Stimulated activated naive CD8-positive, alpha-beta T cell treated with anti-CD3 and anti-CD28 coated beads, Interleukin-15, Interleukin-2, amounts not matched to agents 100 U/mL and 50 U/mL, for 24 hours (primary cell): ENCODE measurements at regions not wholly inside any gene's neighbourhood (a gene's known extent, or its start where the extent isn't known, plus 50 kb on each side); places are given as distances from the start of the nearest gene placed in this dataset.

Source experiments
- ATAC-seq: fragments of 150-1000 bp; cut with Tn5 transposase; one replicate; pipeline ENCODE4 v1.10.0; 2021
- DNase-seq: peaks from one replicate; pipeline ENCODE4 v3.0.0; 2021

GRCh38 chr16:52235186-52235585 lies 311.8 kb downstream of the TOX3 start:
- DNase-seq (no peak), ATAC-seq (no peak)

DNA sequence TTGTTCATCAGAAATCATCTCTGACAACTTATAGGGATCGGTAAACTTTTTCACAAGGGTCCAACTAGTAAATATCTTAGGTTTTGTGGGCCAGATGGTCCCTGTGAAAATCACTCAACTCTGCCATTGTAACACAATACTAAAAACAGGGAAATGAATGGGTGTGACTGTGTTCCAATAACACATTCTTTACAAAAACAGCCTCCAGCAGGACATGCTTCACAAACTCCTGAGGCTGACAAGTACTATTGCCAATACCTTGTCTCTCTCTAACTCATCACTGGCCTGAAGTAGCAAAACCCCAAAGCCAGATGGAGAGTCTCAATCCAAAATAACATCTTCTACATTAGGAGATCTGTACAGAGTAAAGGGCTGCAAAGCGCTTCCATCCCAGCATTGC lies 312.3 kb downstream of the TOX3 start:
- DNase-seq (no peak), ATAC-seq (no peak)

GRCh38 chr16:52229471-52229870 lies 317.5 kb downstream of the TOX3 start:
- no peak for DNase-seq
- ATAC-seq: no peak

DNA sequence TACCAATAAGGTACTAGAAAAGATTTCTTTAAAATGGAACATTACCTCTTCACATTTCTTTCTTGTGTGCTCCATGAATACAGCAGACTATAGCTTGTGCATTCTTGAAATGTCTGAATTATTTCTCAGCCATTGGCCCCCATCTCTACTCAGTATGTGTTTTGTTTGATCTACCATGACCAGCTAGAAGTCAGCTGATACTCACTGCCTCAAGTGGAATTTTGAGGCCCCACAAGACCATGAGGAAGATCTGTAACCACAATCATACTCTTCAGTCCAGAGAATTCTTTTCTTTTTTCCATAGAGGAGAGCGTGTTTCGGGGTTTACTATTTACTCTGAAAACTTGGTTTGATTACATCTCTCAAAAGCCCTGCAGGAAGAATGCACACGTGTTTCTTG lies 319.1 kb downstream of the TOX3 start:
- DNase-seq (no peak), ATAC-seq (no peak)

DNA sequence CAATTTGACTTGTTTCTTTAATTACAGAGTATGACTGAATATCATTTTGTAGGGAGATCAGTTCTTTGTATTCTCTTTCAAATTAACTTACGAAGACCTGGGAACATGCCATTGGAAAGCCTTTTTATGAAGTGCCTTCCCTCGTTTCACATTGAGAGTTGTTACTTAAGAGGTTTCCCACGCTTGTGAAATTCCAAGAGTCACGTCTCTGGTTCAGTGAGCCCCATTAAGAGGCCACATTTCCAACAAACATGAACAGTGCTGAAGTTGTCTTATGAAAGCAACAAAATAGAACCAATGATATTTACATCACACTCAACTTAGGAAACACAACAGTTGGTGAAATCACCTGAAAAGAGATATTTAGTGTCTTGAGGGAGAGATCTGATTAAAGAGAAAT lies 334.1 kb downstream of the TOX3 start:
- ATAC-seq: no peak
- DNase-seq: no peak

DNA sequence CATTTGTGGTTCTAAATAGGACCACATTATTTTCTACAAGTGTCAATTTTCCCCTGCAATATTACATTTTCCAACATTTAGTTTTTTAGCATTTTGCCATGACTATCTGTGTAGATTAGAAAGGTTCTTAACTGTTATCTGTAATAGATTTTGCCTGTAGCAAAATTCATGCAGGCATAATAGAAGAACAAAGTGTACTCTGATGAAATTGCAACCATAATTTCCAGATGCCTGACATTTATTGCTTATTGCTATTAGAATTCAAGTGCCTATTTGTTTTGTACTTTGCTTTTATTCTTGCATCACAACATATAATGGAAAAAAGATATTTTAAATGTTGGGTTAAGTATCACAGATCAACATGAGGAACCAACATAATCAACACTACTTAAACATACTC lies 337.7 kb downstream of the TOX3 start:
- no peak for DNase-seq
- ATAC-seq: no peak

- ATAC-seq (no peak), DNase-seq (no peak)
These were observed 343.8 kb downstream of the TOX3 start for GRCh38 chr16:52203096-52203495.

- no peak for DNase-seq
- ATAC-seq: no peak
These were observed 353.5 kb downstream of the TOX3 start for GRCh38 chr16:52193441-52193840.

DNA sequence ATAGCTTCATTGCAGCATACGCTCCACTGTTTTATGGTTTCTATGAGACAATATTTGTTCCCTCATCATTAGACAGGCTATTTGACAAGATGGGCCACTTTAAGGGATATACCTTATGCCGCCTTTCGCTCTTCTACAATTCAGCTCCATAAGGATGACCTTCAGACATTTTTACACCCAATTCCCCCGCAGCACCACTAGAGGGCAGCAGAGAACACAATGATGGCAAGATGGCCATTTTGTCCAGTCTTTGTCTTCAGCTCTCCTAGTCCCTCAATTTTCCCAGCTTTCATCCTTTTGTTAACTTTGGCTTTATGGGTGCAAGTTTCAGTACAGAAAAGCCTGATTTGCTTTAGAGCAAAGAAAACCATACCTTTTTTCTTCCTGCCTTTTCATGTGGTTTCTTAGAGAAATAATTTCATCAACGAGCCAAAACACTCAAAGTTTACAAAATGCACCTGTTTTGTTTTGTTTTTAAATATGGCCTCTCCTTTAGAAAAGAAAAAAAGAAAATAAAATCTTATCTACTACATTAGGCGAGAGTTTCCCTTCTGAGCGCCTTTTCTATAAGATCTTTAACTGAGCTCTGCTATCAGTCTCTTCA lies 355.3 kb downstream of the TOX3 start:
- no peak for ATAC-seq

DNA sequence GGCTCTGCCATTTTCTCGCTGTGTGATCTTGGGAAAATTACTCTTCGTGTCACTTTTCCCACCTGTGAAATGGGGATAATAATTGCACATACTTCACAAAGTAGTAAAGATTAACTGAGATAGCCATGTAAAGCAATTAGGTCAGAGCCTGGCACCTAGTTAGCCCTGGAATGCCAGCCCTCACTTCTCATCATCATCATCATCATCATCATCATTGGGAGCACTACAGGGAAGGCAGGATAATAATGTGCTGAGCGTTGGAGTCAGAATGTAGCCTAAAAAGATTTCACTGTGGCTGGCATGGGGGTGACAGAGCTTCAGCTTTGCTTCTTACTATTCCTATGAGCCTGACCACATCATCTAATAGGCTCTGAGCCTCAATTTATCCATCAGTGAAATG lies 362.6 kb downstream of the TOX3 start:
- DNase-seq: no peak
- no peak for ATAC-seq

More for the DNA sequence above, 355.3 kb downstream of the TOX3 start:
- peak; percentile 56 for DNase-seq

DNA sequence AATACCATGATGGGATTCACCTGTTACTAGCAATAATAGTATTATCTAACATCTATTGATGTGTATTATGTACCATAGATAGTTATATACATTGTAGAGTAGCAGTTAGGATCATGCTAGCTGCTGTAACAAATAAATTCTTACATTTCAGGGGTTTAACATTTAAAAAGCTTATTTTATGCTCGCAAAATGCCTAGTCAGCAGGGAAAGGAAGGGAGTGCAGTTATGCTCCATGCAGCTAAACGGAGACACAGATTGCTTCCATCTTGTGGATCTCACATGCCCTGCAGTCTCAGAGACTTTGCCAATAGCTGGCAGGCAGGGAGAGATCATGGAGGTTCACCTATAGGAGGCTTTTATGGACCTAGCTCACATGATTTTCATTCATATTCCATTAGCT lies 364.1 kb downstream of the TOX3 start:
- DNase-seq (no peak), ATAC-seq (no peak)

DNA sequence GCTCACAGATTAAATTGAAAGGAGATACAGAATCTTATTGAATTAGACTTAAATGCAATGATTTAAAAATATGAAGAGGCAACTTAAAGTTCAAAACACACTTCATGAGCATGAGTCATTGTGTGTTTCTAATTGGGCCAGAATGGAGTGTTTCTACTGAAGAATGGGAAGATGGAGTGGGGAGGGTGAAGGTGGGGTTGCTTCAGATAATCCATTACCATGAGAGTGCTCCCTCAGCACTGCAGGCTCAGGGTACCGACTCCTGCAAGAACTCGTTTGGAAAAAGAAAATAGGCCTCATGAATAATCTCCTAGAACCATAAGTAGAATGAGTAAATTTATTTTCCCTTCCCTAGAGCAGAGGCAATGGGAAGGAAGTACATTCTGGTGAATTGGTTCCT lies 372.8 kb downstream of the TOX3 start:
- no peak for ATAC-seq

DNA sequence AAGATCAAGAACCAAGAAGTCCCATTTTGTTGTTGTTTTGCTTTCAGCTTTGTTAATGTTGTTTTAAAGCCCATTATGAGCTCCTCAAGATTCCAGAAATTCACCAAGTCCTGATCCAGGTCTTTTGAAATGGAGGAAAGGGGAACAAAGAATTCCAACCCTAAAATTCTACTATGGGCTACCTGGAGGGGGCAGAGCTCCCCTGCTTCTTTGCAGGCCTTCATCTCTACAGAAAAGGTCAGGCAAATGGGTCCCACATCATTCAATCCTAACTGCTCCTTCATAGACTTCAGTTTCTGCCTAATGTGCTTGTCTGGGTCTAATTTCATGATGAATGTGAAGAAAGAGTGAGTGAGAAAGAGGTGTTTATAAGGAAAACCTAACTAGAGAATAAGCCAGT lies 375.5 kb downstream of the TOX3 start:
- no peak for ATAC-seq

More for the DNA sequence above, 372.8 kb downstream of the TOX3 start:
- no peak for DNase-seq

GRCh38 chr16:52167328-52167727 lies 379.6 kb downstream of the TOX3 start:
- no peak for ATAC-seq

More for the DNA sequence above, 375.5 kb downstream of the TOX3 start:
- DNase-seq: no peak

GRCh38 chr16:52165961-52166360 lies 381.0 kb downstream of the TOX3 start:
- ATAC-seq (no peak), DNase-seq (no peak)

More at GRCh38 chr16:52167328-52167727, 379.6 kb downstream of the TOX3 start:
- DNase-seq: no peak

DNA sequence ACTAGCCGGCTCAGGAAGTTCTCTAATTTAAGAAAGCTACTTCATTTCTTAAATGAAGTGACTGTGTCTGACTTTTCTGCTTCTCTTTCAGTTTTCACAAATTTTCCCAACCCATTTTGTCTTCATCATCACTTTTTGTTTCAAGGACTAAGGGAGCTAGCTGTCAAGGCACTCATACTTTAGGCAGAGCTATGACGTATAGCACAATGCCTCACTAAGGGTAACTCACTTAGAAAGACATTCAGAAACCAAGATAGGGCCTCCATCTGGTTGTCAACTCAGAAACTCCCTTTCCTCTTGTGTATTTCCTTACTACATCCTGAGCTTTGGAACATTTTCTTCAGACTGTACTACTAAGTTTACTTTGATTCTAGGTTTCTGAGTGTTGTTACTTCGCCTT lies 397.9 kb downstream of the TOX3 start:
- DNase-seq (no peak), ATAC-seq (no peak)

DNA sequence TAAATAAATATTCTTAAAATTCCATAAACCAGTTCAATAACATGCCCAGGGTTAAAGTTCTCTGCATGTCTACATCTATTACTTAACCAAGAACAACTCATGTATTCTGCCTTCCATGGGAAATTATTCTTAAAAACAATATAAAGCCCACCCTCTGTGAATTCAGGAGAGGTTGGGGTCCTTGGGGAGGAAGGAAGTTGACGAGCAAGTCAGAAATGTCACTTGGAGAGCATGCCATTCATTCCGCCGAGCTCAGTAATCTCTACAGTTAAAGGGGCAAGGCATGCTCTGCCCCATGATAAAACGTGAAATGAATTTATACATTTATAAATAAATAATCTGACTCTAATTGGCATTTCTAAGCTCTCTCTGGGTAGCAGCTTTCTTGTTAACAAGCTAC lies 405.1 kb downstream of the TOX3 start:
- DNase-seq (no peak), ATAC-seq (no peak)

GRCh38 chr16:52128361-52128760 lies 418.6 kb downstream of the TOX3 start:
- ATAC-seq (no peak), DNase-seq (no peak)

DNA sequence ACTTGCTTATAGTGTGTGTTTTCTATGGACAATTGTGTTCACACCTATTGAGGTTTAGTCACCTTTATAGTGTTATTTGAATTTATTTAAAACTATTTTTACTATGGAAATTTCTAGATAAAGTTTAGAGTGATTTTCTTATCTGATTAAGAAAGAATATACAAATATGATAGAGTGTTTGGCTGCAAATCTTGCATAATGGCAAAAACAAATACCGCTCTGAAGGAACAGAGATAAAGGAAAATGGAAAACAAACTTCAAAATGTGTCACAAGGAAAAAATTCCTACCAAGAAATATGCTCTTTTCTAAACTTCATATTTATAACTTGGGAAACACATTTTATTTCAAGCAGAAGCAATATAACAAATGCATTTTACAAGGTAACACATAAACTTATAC lies 423.1 kb downstream of the TOX3 start:
- no peak for DNase-seq
- no peak for ATAC-seq

DNA sequence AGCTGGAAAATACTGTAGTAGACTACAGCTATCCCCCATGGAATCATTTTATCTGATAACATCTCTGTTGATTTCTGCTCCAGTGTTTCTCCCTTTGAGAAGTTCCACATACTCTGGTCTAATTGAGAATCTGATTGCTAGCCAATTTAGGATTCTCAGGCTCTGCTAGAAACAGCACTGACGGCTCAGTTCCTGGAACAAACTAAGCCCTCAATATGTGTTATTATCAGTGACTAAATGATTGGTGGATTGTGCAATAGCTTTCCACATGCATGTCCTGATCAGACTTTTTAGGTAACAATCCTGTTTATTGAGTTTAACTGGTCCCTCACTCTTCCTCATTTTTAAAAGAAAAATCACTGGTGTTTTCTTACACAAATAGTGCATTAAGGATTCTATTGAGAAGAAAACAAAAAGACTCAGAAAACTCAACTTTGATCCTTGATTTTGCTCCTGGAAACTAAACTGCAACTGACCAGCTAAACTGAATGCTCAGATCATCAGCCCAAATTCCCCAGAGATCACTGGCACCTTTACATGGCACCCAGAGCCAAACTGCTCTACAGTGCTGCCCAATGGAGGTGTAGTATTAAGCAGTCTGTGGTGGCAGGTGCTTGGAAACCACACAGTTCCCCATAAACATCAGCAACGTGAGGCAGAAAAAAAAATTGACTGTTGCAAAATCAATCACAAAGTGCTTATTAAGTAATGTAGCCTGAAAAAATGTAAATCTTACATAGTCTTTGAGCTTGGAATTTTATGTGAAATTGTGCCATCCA lies 423.7 kb downstream of the TOX3 start:
- DNase-seq (no peak), ATAC-seq (no peak)

- ATAC-seq (no peak), DNase-seq (no peak)
These were observed 429.8 kb downstream of the TOX3 start for GRCh38 chr16:52117171-52117570.

DNA sequence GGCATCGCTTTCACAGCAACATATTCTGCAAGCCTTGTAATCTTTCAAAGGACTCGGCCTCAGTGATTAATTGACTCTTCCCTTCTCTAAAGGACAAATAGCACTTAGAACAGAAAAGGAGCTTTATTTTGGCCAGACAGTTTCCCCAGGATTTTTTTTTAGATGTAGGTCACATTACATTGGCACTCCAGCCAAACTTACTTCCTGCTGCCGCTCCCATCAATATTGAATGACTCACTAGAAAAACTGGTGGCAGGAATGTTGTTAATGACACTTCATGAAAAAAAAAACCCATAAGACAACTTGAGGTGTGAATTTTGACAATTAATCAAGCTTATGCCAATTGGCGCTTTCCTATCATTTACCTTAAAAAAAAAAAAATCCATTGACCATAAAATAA lies 432.6 kb downstream of the TOX3 start:
- ATAC-seq (no peak), DNase-seq (no peak)

- DNase-seq (no peak), ATAC-seq (no peak)
These were observed 433.3 kb downstream of the TOX3 start for GRCh38 chr16:52113533-52114183.
